Caco-2 (cell line): ENCODE measurements at regions not wholly inside any gene's neighbourhood (a gene's known extent, or its start where the extent isn't known, plus 50 kb on each side); places are given as distances from the start of the nearest gene placed in this dataset.

Experiments
- BruUV-seq: library from RNA; stranded (reverse); fragments of 400-500 nt; replicated peaks from 2 replicates; lab custom pipeline; 2021; lab: Mats Ljungman, UMichigan
- CTCF ChIA-PET: fragments of 300-600 bp; sonication (Branson Sonifier 250); formaldehyde crosslinking; loops from one replicate; lab custom pipeline; 2022; ENCODE audit warnings: antibody characterized with exemption; lab: Charles Lee
- POLR2A ChIA-PET: fragments of 300-600 bp; sonication (Branson Sonifier 250); formaldehyde crosslinking; loops from one replicate; lab custom pipeline; 2022; ENCODE audit warnings: antibody characterized with exemption; lab: Charles Lee
- DNase-seq, 2 experiments: peaks; one replicate each; pipeline versions ENCODE4 v3.0.0 to v3.0.0-alpha.2; 2020 to 2022
- H3K27me3 ChIP-seq: replicated peaks from 2 replicates; pipeline ENCODE4 v1.6.0; 2011; ENCODE audit warnings: low read length; ENCODE audit not compliant: control insufficient read depth, insufficient read depth
- H3K36me3 ChIP-seq: 2 replicates; pipeline ENCODE4 v1.5.1; 2011; ENCODE audit warnings: low read length; ENCODE audit not compliant: control insufficient read depth, insufficient read depth
- H3K4me1 ChIP-seq: fragments of 250-450 bp; sonication (Bioruptor Pico); 2 replicates; pipeline ENCODE4 v1.5.1; 2020; ENCODE audit warnings: mild to moderate bottlenecking
- H3K4me3 ChIP-seq: 2 replicates; pipeline ENCODE4 v1.5.1; 2011; ENCODE audit warnings: low read depth, mild to moderate bottlenecking, control low read depth, low read length
- H3K9me3 ChIP-seq: fragments of 250-450 bp; sonication (Bioruptor Pico); 2 replicates; pipeline ENCODE4 v1.5.1; 2020; ENCODE audit warnings: mild to moderate bottlenecking, moderate library complexity
- H3K27ac Mint-ChIP-seq: one replicate; pipeline ENCODE4 v1.8.0; 2022; ENCODE audit warnings: mixed read lengths; ENCODE audit not compliant: unreplicated experiment
- H3K27me3 Mint-ChIP-seq: one replicate; pipeline ENCODE4 v1.8.0; 2022; ENCODE audit warnings: mixed read lengths; ENCODE audit not compliant: insufficient read depth, unreplicated experiment
- H3K36me3 Mint-ChIP-seq: one replicate; pipeline ENCODE4 v1.8.0; 2022; ENCODE audit warnings: mild to moderate bottlenecking, mixed read lengths; ENCODE audit not compliant: insufficient read depth, unreplicated experiment
- H3K4me1 Mint-ChIP-seq: one replicate; pipeline ENCODE4 v1.8.0; 2022; ENCODE audit warnings: low read depth, mixed read lengths; ENCODE audit not compliant: unreplicated experiment
- H3K4me3 Mint-ChIP-seq: one replicate; pipeline ENCODE4 v1.8.0; 2022; ENCODE audit warnings: mild to moderate bottlenecking, moderate library complexity, mixed read lengths; ENCODE audit not compliant: unreplicated experiment
- H3K9me3 Mint-ChIP-seq: one replicate; pipeline ENCODE4 v1.8.0; 2022; ENCODE audit warnings: mixed read lengths; ENCODE audit not compliant: unreplicated experiment
- intact Hi-C: fragments of 100-400 bp; cut with micrococcal nuclease; formaldehyde crosslinking; loops from one replicate; pipeline ENCODE4 v1.10.0; 2022; ENCODE audit not compliant: unreplicated experiment
- TF ChIP-seq, protein P1 (sequence below), 2 experiments: fragments of 200-600 bp in 1 of 2; IDR thresholded peaks; 1 replicate in 1 of 2; 2 replicates in 1 of 2; pipeline versions ENCODE4 v1.5.1 to v1.8.0; 2011 to 2022; ENCODE audit warnings: antibody characterized with exemption in 1 of 2, control low read depth in 1 of 2, inconsistent platforms in 1 of 2, low read depth in 1 of 2, low read length in 1 of 2, mild to moderate bottlenecking in 1 of 2, moderate library complexity in 1 of 2; ENCODE audit not compliant: insufficient read depth in 1 of 2, severe bottlenecking in 1 of 2, unreplicated experiment in 1 of 2

DNA sequence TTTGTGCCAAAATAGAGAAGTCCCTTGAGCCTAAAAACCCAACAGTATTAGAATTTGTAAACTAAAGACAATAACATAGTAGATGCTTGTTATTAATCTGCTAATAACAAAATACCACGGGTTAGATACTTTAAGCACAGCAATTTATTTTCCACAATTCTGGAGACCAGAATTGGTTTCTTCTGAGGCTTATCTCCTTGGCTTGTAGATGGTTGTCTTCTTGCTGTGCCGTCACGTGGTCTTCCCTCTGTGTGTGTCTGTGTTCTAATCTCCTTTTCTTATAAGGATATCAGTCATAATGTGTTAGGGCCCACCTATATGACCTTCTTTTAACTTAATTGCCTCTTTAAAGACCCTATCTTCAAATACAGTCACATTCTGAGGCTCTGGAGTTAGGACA, 260.1 kb downstream of the CYRIA start:
- CTCF ChIA-PET, result no interaction called here
- BruUV-seq, result no TSS peak
- Mint-ChIP-seq H3K4me3 (no peak overlapping the region), H3K4me1 (peaks cover 42% of the 10 kb centered on the region), H3K9me3 (peaks cover 20% of the 10 kb centered on the region), H3K27me3 (no peaks in the 10 kb centered on the region), H3K27ac (no peak overlapping the region), H3K36me3 (no peaks in the 10 kb centered on the region)
- no peaks in the 10 kb centered on the region for H3K9me3 ChIP-seq
- no peak overlapping the region for H3K4me3 ChIP-seq
- intact Hi-C loops, result loop anchor here (5.0 kb wide), 1 partner anchor 82 kb away; no protein-coding TSS in a partner anchor
- H3K36me3 ChIP-seq, result no peaks in the 10 kb centered on the region; the same call in none of the 2 replicates
- no peaks in the 10 kb centered on the region for H3K27me3 ChIP-seq
- DNase-seq, result no peak
- POLR2A ChIA-PET, result no interaction called here
- TF ChIP-seq, protein P1, sequence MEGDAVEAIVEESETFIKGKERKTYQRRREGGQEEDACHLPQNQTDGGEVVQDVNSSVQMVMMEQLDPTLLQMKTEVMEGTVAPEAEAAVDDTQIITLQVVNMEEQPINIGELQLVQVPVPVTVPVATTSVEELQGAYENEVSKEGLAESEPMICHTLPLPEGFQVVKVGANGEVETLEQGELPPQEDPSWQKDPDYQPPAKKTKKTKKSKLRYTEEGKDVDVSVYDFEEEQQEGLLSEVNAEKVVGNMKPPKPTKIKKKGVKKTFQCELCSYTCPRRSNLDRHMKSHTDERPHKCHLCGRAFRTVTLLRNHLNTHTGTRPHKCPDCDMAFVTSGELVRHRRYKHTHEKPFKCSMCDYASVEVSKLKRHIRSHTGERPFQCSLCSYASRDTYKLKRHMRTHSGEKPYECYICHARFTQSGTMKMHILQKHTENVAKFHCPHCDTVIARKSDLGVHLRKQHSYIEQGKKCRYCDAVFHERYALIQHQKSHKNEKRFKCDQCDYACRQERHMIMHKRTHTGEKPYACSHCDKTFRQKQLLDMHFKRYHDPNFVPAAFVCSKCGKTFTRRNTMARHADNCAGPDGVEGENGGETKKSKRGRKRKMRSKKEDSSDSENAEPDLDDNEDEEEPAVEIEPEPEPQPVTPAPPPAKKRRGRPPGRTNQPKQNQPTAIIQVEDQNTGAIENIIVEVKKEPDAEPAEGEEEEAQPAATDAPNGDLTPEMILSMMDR (IDR thresholded peaks at IDR 0.05; ENCODE audit: insufficient read depth in 1 of 2, low read depth in 1 of 2, low read length in 1 of 2, severe bottlenecking in 1 of 2, unreplicated experiment in 1 of 2), result no peak
- H3K4me1 ChIP-seq, result peaks cover 46% of the 10 kb centered on the region

GRCh38 chr2:16404551-16405300, 260.9 kb downstream of the CYRIA start:
- H3K4me1 Mint-ChIP-seq, result peaks cover 42% of the 10 kb centered on the region
- BruUV-seq, result no TSS peak

GRCh38 chr2:16404146-16404545, 261.5 kb downstream of the CYRIA start:
- H3K9me3 Mint-ChIP-seq, result peaks cover 9% of the 10 kb centered on the region
- TF ChIP-seq, protein P1 (IDR thresholded peaks at IDR 0.05; ENCODE audit: insufficient read depth in 1 of 2, low read depth in 1 of 2, low read length in 1 of 2, severe bottlenecking in 1 of 2, unreplicated experiment in 1 of 2), result no peak
- no peaks in the 10 kb centered on the region for H3K27me3 Mint-ChIP-seq
- no peaks in the 10 kb centered on the region for H3K9me3 ChIP-seq
- H3K4me1 Mint-ChIP-seq, result peaks cover 39% of the 10 kb centered on the region
- H3K4me1 ChIP-seq, result peaks cover 49% of the 10 kb centered on the region
- no peaks in the 10 kb centered on the region for H3K27me3 ChIP-seq
- no peaks in the 10 kb centered on the region; the same call in 1 of the 2 replicates for H3K36me3 ChIP-seq
- ChIA-PET POLR2A (no interaction called here), CTCF (no interaction called here)
- H3K27ac Mint-ChIP-seq, result no peak overlapping the region
- no peak overlapping the region for H3K4me3 ChIP-seq
- H3K36me3 Mint-ChIP-seq, result peaks cover 6% of the 10 kb centered on the region
- DNase-seq, result no peak
- H3K4me3 Mint-ChIP-seq, result no peak overlapping the region
- BruUV-seq, result no TSS peak
- intact Hi-C loops, result no loop called here

More at GRCh38 chr2:16404551-16405300, 260.9 kb downstream of the CYRIA start:
- no peaks in the 10 kb centered on the region for H3K9me3 ChIP-seq
- TF ChIP-seq, protein P1 (IDR thresholded peaks at IDR 0.05; ENCODE audit: insufficient read depth in 1 of 2, low read depth in 1 of 2, low read length in 1 of 2, severe bottlenecking in 1 of 2, unreplicated experiment in 1 of 2), result no peak
- no peaks in the 10 kb centered on the region for H3K27me3 ChIP-seq
- H3K4me1 ChIP-seq, result peaks cover 54% of the 10 kb centered on the region
- no peak overlapping the region for H3K27ac Mint-ChIP-seq
- ChIA-PET POLR2A (no interaction called here), CTCF (no interaction called here)
- intact Hi-C loops, result loop anchor here (5.0 kb wide), 1 partner anchor 83 kb away; no protein-coding TSS in a partner anchor
- H3K9me3 Mint-ChIP-seq, result peaks cover 13% of the 10 kb centered on the region
- H3K36me3 Mint-ChIP-seq, result peaks cover 6% of the 10 kb centered on the region
- no peaks in the 10 kb centered on the region for H3K27me3 Mint-ChIP-seq
- no peak overlapping the region for H3K4me3 Mint-ChIP-seq
- H3K4me3 ChIP-seq, result no peak overlapping the region
- no peak for DNase-seq
- no peaks in the 10 kb centered on the region; the same call in none of the 2 replicates for H3K36me3 ChIP-seq
